Endothelial cell of umbilical vein (primary cell): ENCODE measurements at regions not wholly inside any gene's neighbourhood (a gene's known extent, or its start where the extent isn't known, plus 50 kb on each side); places are given as distances from the start of the nearest gene placed in this dataset.

Source experiments
- BruUV-seq: library from RNA; stranded (reverse); fragments of 400-500 nt; replicated peaks from 2 replicates; lab custom pipeline; 2021; lab: Mats Ljungman, UMichigan
- CTCF ChIA-PET: fragments of 300-600, 350-600 bp; sonication (Branson Sonifier 250); formaldehyde crosslinking; loops from one replicate; lab custom pipeline; 2021; ENCODE audit warnings: antibody characterized with exemption, inconsistent platforms; lab: Charles Lee
- POLR2A ChIA-PET: fragments of 300-600, 350-600 bp; sonication (Branson Sonifier 250); formaldehyde crosslinking; loops from one replicate; lab custom pipeline; 2021; ENCODE audit warnings: antibody characterized with exemption, inconsistent platforms; lab: Charles Lee
- DNase-seq: peaks from one replicate; pipeline ENCODE4 v3.0.0-alpha.2; 2011; ENCODE audit warnings: low read depth, low spot score
- FAIRE-seq: peaks from 2 replicates; lab custom pipeline; 2011; peaks lifted over from hg19 to GRCh38; lab: Jason Lieb, UNC
- H2AFZ ChIP-seq: 2 replicates; pipeline ENCODE4 v1.6.0; 2012; ENCODE audit warnings: low read depth, low read length, control low read depth, inconsistent platforms
- H3K27ac ChIP-seq: 2 replicates; pipeline ENCODE4 v1.5.1; 2011; ENCODE audit warnings: low read depth, mild to moderate bottlenecking, control low read depth, low read length, moderate library complexity; ENCODE audit not compliant: insufficient read depth
- H3K27me3 ChIP-seq, 2 experiments: 2 replicates each; pipeline versions ENCODE4 v1.6.0 to v1.6.1; 2011; ENCODE audit warnings: low read length in 2 of 2, mixed read lengths in 1 of 2; ENCODE audit not compliant: control insufficient read depth in 2 of 2, insufficient read depth in 2 of 2
- H3K36me3 ChIP-seq, 2 experiments: 2 replicates in 1 of 2; 3 replicates in 1 of 2; pipeline ENCODE4 v1.5.1; 2011; ENCODE audit warnings: low read length in 2 of 2, mild to moderate bottlenecking in 1 of 2, moderate library complexity in 1 of 2; ENCODE audit not compliant: control insufficient read depth in 2 of 2, insufficient read depth in 2 of 2; ENCODE audit errors: extremely low read depth in 1 of 2
- H3K4me1 ChIP-seq: 3 replicates; pipeline ENCODE4 v1.5.1; 2011; ENCODE audit warnings: mild to moderate bottlenecking, low read length; ENCODE audit not compliant: control insufficient read depth, insufficient read depth; ENCODE audit errors: extremely low read depth
- H3K4me2 ChIP-seq: 2 replicates; pipeline ENCODE4 v1.6.1; 2011; ENCODE audit warnings: low read length, control low read depth, mixed read lengths; ENCODE audit not compliant: insufficient read depth
- H3K4me3 ChIP-seq, 3 experiments: fragments of 200-600 bp in 1 of 3; sonication (generic), shearing (Covaris generic) in 1 of 3; replicated peaks in 1 of 3; 2 replicates each; pipeline ENCODE4 v1.5.1; 2011 to 2016; ENCODE audit warnings: control low read depth in 3 of 3, low read length in 3 of 3, mild to moderate bottlenecking in 2 of 3, inconsistent platforms in 1 of 3, low read depth in 1 of 3, moderate library complexity in 1 of 3; ENCODE audit not compliant: insufficient read depth in 1 of 3
- H3K79me2 ChIP-seq: 2 replicates; pipeline ENCODE4 v1.6.0; 2012; ENCODE audit warnings: low read length, inconsistent platforms; ENCODE audit not compliant: control insufficient read depth, insufficient read depth
- H3K9ac ChIP-seq: replicated peaks from 2 replicates; pipeline ENCODE3; 2011; ENCODE audit warnings: low read length, control low read depth; ENCODE audit not compliant: insufficient read depth; ENCODE audit errors: extremely low read depth
- H3K9me1 ChIP-seq: replicated peaks from 3 replicates; pipeline ENCODE4 v1.6.0; 2011; ENCODE audit warnings: mild to moderate bottlenecking, low read length; ENCODE audit not compliant: control insufficient read depth, insufficient read depth; ENCODE audit errors: extremely low read depth
- H3K9me3 ChIP-seq: replicated peaks from 2 replicates; pipeline ENCODE4 v1.5.1; 2012; ENCODE audit warnings: low read length, inconsistent platforms; ENCODE audit not compliant: control insufficient read depth, insufficient read depth
- H4K20me1 ChIP-seq: replicated peaks from 2 replicates; pipeline ENCODE3; 2011; ENCODE audit warnings: mild to moderate bottlenecking, low read length; ENCODE audit not compliant: control insufficient read depth, insufficient read depth; ENCODE audit errors: extremely low read depth
- EZH2 ChIP-seq: IDR thresholded peaks from 2 replicates; pipeline ENCODE4 v1.6.1; 2012; ENCODE audit warnings: borderline replicate concordance, low read depth, mild to moderate bottlenecking, moderate library complexity, low read length, inconsistent platforms; ENCODE audit not compliant: severe bottlenecking
- FOS ChIP-seq: IDR thresholded peaks from 2 replicates; pipeline ENCODE4 v1.6.1; 2011; ENCODE audit warnings: mild to moderate bottlenecking, low read length, moderate library complexity, borderline replicate concordance; ENCODE audit not compliant: insufficient read depth
- GATA2 ChIP-seq: IDR thresholded peaks from 2 replicates; pipeline ENCODE4 v1.7.0; 2011; ENCODE audit warnings: low read depth, mild to moderate bottlenecking, moderate library complexity, mixed read lengths, low read length; ENCODE audit not compliant: insufficient read length, insufficient read depth
- JUN ChIP-seq: IDR thresholded peaks from 2 replicates; pipeline ENCODE4 v1.6.1; 2011; ENCODE audit warnings: borderline replicate concordance, low read depth; ENCODE audit not compliant: insufficient read length, insufficient read depth
- MYC ChIP-seq: IDR thresholded peaks from one replicate; pipeline ENCODE4 v1.6.1; 2011; ENCODE audit warnings: mild to moderate bottlenecking, low read depth, low read length
- POLR2A ChIP-seq: IDR thresholded peaks from 2 replicates; pipeline ENCODE4 v1.6.1; 2012; ENCODE audit warnings: low read depth, mild to moderate bottlenecking, control low read depth, low read length
- POLR2AphosphoS5 ChIP-seq: IDR thresholded peaks from 2 replicates; pipeline ENCODE4 v1.6.1; 2012; ENCODE audit warnings: low read depth, mild to moderate bottlenecking, control low read depth, low read length, moderate library complexity; ENCODE audit not compliant: insufficient read depth
- dilution Hi-C: fragments of 300-500 bp; cut with MboI; formaldehyde crosslinking; loops from one replicate; pipeline ENCODE4 v1.15.0; 2019; ENCODE audit warnings: low sequenced_read_pairs; ENCODE audit not compliant: extremely low pct_ligation_motif_present
- intact Hi-C: fragments of 100-400 bp; cut with micrococcal nuclease; formaldehyde crosslinking; loops from one replicate; pipeline ENCODE4 v1.10.0; 2022
- TF ChIP-seq, protein P1 (sequence below), 2 donors: IDR thresholded peaks; 1 replicate in 1 of 2; 2 replicates in 1 of 2; pipeline ENCODE4 v1.5.1; 2011; ENCODE audit warnings: low read length in 2 of 2, mild to moderate bottlenecking in 2 of 2, moderate library complexity in 2 of 2, control low read depth in 1 of 2, inconsistent platforms in 1 of 2, low read depth in 1 of 2; ENCODE audit not compliant: insufficient read depth in 1 of 2; ENCODE audit errors: extremely low read depth in 1 of 2
- TF ChIP-seq, protein P2 (sequence below): IDR thresholded peaks from 2 replicates; pipeline ENCODE4 v1.6.1; 2011; ENCODE audit not compliant: insufficient read depth, insufficient read length

DNA sequence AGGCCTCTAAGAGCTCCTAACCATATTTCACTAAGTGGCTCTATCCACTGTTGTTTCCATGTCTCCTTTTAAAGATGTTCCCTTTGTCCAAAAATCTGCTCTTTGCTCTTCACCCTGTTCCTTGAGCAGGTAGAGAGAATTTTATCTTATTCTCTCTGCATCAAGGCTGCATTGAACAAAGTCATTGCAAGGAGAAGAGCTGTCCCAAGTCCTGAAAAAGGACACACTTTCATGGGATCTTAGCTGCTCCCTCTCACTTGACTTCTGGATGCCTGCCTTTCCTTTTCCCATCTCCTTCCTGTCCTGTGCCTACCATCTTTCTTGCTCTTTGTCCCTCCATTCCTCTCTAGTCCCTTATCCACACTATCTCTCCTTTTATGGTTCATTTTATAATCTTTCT, 235.2 kb upstream of the THSD7B start:
- CTCF ChIA-PET = no interaction called here
- FAIRE-seq (no peak), DNase-seq (no peak)
- peaks cover 6% of the 10 kb centered on the region for H3K9me3 ChIP-seq
- intact Hi-C loops (no loop called here), dilution Hi-C loops (no loop called here)
- TF ChIP-seq, protein P1, sequence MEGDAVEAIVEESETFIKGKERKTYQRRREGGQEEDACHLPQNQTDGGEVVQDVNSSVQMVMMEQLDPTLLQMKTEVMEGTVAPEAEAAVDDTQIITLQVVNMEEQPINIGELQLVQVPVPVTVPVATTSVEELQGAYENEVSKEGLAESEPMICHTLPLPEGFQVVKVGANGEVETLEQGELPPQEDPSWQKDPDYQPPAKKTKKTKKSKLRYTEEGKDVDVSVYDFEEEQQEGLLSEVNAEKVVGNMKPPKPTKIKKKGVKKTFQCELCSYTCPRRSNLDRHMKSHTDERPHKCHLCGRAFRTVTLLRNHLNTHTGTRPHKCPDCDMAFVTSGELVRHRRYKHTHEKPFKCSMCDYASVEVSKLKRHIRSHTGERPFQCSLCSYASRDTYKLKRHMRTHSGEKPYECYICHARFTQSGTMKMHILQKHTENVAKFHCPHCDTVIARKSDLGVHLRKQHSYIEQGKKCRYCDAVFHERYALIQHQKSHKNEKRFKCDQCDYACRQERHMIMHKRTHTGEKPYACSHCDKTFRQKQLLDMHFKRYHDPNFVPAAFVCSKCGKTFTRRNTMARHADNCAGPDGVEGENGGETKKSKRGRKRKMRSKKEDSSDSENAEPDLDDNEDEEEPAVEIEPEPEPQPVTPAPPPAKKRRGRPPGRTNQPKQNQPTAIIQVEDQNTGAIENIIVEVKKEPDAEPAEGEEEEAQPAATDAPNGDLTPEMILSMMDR (IDR thresholded peaks at IDR 0.05; ENCODE audit: extremely low read depth in 1 of 2, insufficient read depth in 1 of 2, low read depth in 1 of 2, low read length in 2 of 2) = no peak
- TF ChIP-seq POLR2AphosphoS5 (no peak), POLR2A (no peak), EZH2 (no peak), FOS (no peak), JUN (no peak), MYC (no peak), GATA2 (no peak)
- TF ChIP-seq, protein P2, sequence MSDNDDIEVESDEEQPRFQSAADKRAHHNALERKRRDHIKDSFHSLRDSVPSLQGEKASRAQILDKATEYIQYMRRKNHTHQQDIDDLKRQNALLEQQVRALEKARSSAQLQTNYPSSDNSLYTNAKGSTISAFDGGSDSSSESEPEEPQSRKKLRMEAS = no peak
- H2AFZ ChIP-seq = no peak overlapping the region
- POLR2A ChIA-PET = no interaction called here
- no peaks in the 10 kb centered on the region for H4K20me1 ChIP-seq
- H3K27ac ChIP-seq = no peak overlapping the region
- H3K4me2 ChIP-seq = no peak overlapping the region
- H3K36me3 ChIP-seq = no peaks in the 10 kb centered on the region
- no TSS peak for BruUV-seq
- no peaks in the 10 kb centered on the region for H3K79me2 ChIP-seq
- no peak overlapping the region for H3K4me3 ChIP-seq
- no peaks in the 10 kb centered on the region for H3K9me1 ChIP-seq
- H3K9ac ChIP-seq = no peak overlapping the region
- no peaks in the 10 kb centered on the region for H3K4me1 ChIP-seq
- H3K27me3 ChIP-seq = no peaks in the 10 kb centered on the region
